Activated naive CD4-positive, alpha-beta T cell treated with anti-CD3 and anti-CD28 coated beads, Interleukin-2, amount 10 ng/mL, durations not matched to agents 7 days and 5 days (primary cell): ENCODE measurements at regions not wholly inside any gene's neighbourhood (a gene's known extent, or its start where the extent isn't known, plus 50 kb on each side); places are given as distances from the start of the nearest gene placed in this dataset.

ENCODE experiments used
- CTCF ChIA-PET: fragments of 350-600 bp; sonication (Branson Sonifier 250); formaldehyde crosslinking; loops from one replicate; lab custom pipeline; 2021; ENCODE audit warnings: antibody characterized with exemption; lab: Charles Lee
- DNase-seq: peaks from one replicate; pipeline ENCODE4 v3.0.0-alpha.2; 2020
- H3K27ac Mint-ChIP-seq: one replicate; pipeline ENCODE4 v1.8.0; 2021; ENCODE audit warnings: mild to moderate bottlenecking, moderate library complexity, mixed read lengths
- H3K27me3 Mint-ChIP-seq: one replicate; pipeline ENCODE4 v1.8.0; 2021; ENCODE audit warnings: mild to moderate bottlenecking, mixed read lengths
- H3K36me3 Mint-ChIP-seq: one replicate; pipeline ENCODE4 v1.8.0; 2021; ENCODE audit warnings: mixed read lengths
- H3K4me1 Mint-ChIP-seq: one replicate; pipeline ENCODE4 v1.8.0; 2021; ENCODE audit warnings: mixed read lengths
- H3K4me3 Mint-ChIP-seq: one replicate; pipeline ENCODE4 v1.8.0; 2021; ENCODE audit warnings: mild to moderate bottlenecking, moderate library complexity, mixed read lengths
- H3K9me3 Mint-ChIP-seq: one replicate; pipeline ENCODE4 v1.8.0; 2021; ENCODE audit warnings: mixed read lengths

GRCh38 chr1:186749820-186750219 lies 69.6 kb upstream of the PTGS2 start:
- H3K27me3 Mint-ChIP-seq, result no peaks in the 10 kb centered on the region

GRCh38 chr1:186747661-186748060 lies 67.4 kb upstream of the PTGS2 start:
- Mint-ChIP-seq H3K36me3 (no peaks in the 10 kb centered on the region), H3K27me3 (no peaks in the 10 kb centered on the region), H3K27ac (no peak overlapping the region), H3K4me3 (no peak overlapping the region), H3K9me3 (peaks cover 11% of the 10 kb centered on the region), H3K4me1 (no peaks in the 10 kb centered on the region)
- no peak for DNase-seq
- CTCF ChIA-PET, result interaction anchor here (0.9 kb wide), 1 partner anchor 9 kb away, joined by 3 read pairs; no protein-coding TSS in a partner anchor

More at GRCh38 chr1:186749820-186750219, 69.6 kb upstream of the PTGS2 start:
- H3K4me1 Mint-ChIP-seq, result no peaks in the 10 kb centered on the region
- no peak overlapping the region for H3K27ac Mint-ChIP-seq
- no peak overlapping the region for H3K4me3 Mint-ChIP-seq
- no peak for DNase-seq
- H3K9me3 Mint-ChIP-seq, result peaks cover 11% of the 10 kb centered on the region
- H3K36me3 Mint-ChIP-seq, result no peaks in the 10 kb centered on the region
- CTCF ChIA-PET, result no interaction called here

DNA sequence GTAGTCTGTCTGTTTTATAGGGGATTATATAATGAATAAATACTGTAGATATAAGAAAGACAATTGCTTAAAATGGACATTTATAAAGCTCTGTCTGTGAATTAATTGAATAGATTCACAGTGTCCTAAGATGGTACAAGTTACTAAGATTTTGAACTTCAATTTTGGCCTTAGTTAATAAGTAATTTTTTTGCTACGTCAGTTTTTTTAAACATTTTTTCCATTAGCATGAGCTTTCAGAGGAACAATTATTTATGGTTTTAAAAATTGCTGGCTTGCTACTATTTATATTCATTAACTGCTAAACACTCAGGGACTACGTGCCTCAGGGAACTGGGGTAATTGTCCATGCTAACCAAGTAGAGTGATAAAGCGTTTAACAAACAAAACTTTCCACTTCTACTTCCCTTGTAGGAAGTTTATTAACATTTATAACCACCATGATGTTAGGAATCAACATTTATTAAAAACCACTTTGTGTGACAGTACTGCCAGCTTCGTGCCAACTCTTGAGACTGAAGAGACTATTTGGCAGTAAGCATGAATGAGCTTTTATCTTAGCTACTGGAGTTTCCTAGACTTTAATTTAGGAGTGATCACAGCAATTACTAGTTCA lies 65.4 kb upstream of the PTGS2 start:
- H3K27ac Mint-ChIP-seq, result no peak overlapping the region
- no peak overlapping the region for H3K4me3 Mint-ChIP-seq
- no peak for DNase-seq
- no peaks in the 10 kb centered on the region for H3K36me3 Mint-ChIP-seq
- H3K4me1 Mint-ChIP-seq, result no peaks in the 10 kb centered on the region
- no peaks in the 10 kb centered on the region for H3K27me3 Mint-ChIP-seq
- CTCF ChIA-PET, result no interaction called here
- H3K9me3 Mint-ChIP-seq, result peaks cover 11% of the 10 kb centered on the region

DNA sequence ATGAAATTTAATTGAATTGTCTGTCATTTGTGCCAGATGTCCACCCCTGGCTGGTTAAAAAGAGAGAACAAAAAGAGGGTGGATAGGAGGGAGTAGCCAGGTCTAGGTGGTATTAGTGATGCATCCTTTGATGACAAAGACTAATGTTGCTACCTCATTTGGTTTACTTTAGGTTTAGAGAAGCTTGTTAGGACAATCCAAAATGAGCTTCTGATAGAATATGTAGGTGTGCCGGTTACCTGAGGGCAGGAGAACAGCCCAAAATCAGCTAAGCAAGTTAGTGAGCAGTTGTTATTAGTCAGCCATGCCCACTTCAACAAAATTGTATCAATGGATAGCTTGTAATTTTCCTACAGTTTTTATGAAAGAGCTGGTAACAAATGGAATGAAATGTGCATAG lies 61.4 kb upstream of the PTGS2 start:
- H3K27me3 Mint-ChIP-seq, result no peaks in the 10 kb centered on the region
- H3K27ac Mint-ChIP-seq, result no peak overlapping the region
- peaks cover 2% of the 10 kb centered on the region for H3K9me3 Mint-ChIP-seq
- no peaks in the 10 kb centered on the region for H3K36me3 Mint-ChIP-seq
- peaks cover 13% of the 10 kb centered on the region for H3K4me1 Mint-ChIP-seq
- CTCF ChIA-PET, result no interaction called here
- H3K4me3 Mint-ChIP-seq, result no peak overlapping the region
- DNase-seq, result no peak

DNA sequence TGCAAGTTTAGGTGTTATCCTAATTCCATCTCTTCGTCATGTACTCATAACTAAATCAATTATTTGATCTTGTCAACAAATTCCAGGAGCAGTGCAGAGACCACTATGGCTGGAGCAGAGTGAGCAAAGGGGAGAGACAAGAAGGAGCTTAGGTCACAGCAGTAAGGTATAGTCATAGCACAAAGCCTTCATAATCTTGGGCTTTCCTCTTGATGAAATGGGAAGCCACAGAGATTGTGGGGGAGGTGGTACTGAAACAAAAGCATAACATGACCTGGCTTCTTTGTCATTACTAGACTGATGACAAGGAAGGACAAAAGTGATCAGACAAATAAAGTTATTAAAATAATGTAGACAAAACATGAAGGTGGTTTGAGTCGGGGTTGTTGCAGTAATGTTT lies 60.1 kb upstream of the PTGS2 start:
- Mint-ChIP-seq H3K27ac (no peak overlapping the region), H3K27me3 (no peaks in the 10 kb centered on the region), H3K4me1 (peaks cover 13% of the 10 kb centered on the region), H3K36me3 (no peaks in the 10 kb centered on the region), H3K4me3 (no peak overlapping the region), H3K9me3 (no peaks in the 10 kb centered on the region)
- DNase-seq, result no peak
- CTCF ChIA-PET, result no interaction called here

- CTCF ChIA-PET, result interaction anchor here (2.3 kb wide), 1 partner anchor 59 kb away, joined by 5 read pairs; the partner anchor contains the start of gene PTGS2
- H3K27ac Mint-ChIP-seq, result no peak overlapping the region
- H3K27me3 Mint-ChIP-seq, result no peaks in the 10 kb centered on the region
- no peaks in the 10 kb centered on the region for H3K36me3 Mint-ChIP-seq
- no peak overlapping the region for H3K4me3 Mint-ChIP-seq
- peaks cover 13% of the 10 kb centered on the region for H3K4me1 Mint-ChIP-seq
- DNase-seq, result no peak
- H3K9me3 Mint-ChIP-seq, result no peaks in the 10 kb centered on the region
Observed at GRCh38 chr1:186739515-186739914, 59.3 kb upstream of the PTGS2 start.

DNA sequence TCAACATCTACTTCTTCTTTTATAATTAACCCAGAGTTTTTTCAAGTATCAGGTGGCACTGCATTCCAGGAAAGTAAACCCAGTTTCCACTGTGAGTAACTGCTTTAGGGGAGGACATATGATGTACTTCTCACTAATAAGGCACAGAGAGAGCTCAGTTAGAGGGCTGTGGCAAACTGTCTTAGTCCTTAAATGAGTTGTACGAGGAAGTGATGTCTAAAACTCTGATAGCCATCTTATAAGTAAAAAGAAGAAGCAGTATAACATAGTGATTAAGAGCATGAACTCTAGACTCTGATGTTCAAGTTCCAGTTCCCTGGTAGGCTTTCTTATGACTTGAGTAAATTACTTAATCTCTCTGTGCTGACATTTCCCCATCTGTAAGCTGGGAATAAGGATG lies 58.7 kb upstream of the PTGS2 start:
- no peaks in the 10 kb centered on the region for H3K36me3 Mint-ChIP-seq
- H3K27ac Mint-ChIP-seq, result peak overlapping the region; percentile 12
- H3K4me3 Mint-ChIP-seq, result no peak overlapping the region
- peaks cover 13% of the 10 kb centered on the region for H3K4me1 Mint-ChIP-seq
- no peak for DNase-seq
- H3K27me3 Mint-ChIP-seq, result no peaks in the 10 kb centered on the region
- CTCF ChIA-PET, result interaction anchor here (1.2 to 2.3 kb wide), 3 partner anchors 9 to 59 kb away, joined by 3 to 5 read pairs (median 3); partner anchors contain the start of gene PTGS2
- no peaks in the 10 kb centered on the region for H3K9me3 Mint-ChIP-seq

GRCh38 chr1:186736971-186737685 lies 56.9 kb upstream of the PTGS2 start:
- H3K9me3 Mint-ChIP-seq, result no peaks in the 10 kb centered on the region
- no peak overlapping the region for H3K4me3 Mint-ChIP-seq
- H3K27ac Mint-ChIP-seq, result no peak overlapping the region
- CTCF ChIA-PET, result interaction anchor here (1.7 to 2.3 kb wide), 2 partner anchors 21 to 57 kb away, joined by 3 to 5 read pairs; partner anchors contain the start of gene PTGS2
- H3K36me3 Mint-ChIP-seq, result no peaks in the 10 kb centered on the region
- H3K4me1 Mint-ChIP-seq, result peaks cover 13% of the 10 kb centered on the region
- no peak for DNase-seq
- H3K27me3 Mint-ChIP-seq, result no peaks in the 10 kb centered on the region

GRCh38 chr1:186735463-186735862 lies 55.2 kb upstream of the PTGS2 start:
- H3K36me3 Mint-ChIP-seq, result no peaks in the 10 kb centered on the region
- CTCF ChIA-PET, result no interaction called here
- H3K27me3 Mint-ChIP-seq, result no peaks in the 10 kb centered on the region
- peaks cover 13% of the 10 kb centered on the region for H3K4me1 Mint-ChIP-seq
- no peak overlapping the region for H3K27ac Mint-ChIP-seq
- DNase-seq, result no peak
- no peaks in the 10 kb centered on the region for H3K9me3 Mint-ChIP-seq
- H3K4me3 Mint-ChIP-seq, result no peak overlapping the region

DNA sequence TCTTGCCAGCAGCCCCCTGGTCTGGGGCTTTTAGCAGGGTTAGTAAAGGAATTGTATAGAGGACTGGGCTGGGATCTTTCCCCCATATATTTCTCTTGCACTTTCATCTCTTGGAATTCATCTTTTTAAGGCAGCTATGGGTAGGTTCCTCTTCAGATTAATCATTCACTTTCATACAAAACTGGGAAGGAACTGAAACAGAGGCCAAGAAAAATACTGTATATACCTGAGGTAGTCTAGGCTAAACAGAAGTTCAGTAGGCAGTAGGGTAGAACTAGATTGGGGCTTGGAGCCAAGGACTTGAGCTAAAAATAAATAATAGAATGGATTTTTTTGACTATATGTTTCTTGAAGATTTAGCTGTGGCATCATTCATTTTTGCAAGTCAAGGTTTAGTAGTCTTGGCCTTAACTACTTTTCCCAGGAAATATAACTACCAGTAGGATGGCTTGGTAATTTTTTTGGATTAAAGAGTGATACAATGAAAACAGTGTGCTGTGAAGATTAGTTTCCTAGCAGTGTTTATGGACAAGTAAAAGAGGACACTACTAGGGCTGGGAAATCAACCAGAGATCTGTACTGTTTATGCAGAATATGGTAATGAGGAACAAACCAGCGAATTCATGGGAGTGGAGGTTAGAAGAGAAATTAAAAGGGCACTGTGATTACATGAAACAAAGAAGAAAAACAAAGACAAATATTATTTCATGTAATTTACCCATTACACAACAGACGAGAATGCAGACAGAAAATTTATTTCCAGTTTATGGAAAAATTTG lies 50.9 kb upstream of the PTGS2 start:
- no peaks in the 10 kb centered on the region for H3K4me1 Mint-ChIP-seq
- CTCF ChIA-PET, result no interaction called here
- no peak for DNase-seq
- H3K9me3 Mint-ChIP-seq, result no peaks in the 10 kb centered on the region
- no peaks in the 10 kb centered on the region for H3K27me3 Mint-ChIP-seq
- no peak overlapping the region for H3K27ac Mint-ChIP-seq
- H3K4me3 Mint-ChIP-seq, result no peak overlapping the region
- no peaks in the 10 kb centered on the region for H3K36me3 Mint-ChIP-seq
